Dermis microvascular lymphatic vessel endothelial cell (primary cell): ENCODE measurements at regions not wholly inside any gene's neighbourhood (a gene's known extent, or its start where the extent isn't known, plus 50 kb on each side); places are given as distances from the start of the nearest gene placed in this dataset.

Experiments used
- DNase-seq, 2 donors: peaks; one replicate each; pipeline versions ENCODE4 v3.0.0 to v3.0.0-alpha.2; 2010; ENCODE audit warnings: low read depth in 2 of 2

- DNase-seq = no peak
Measured at GRCh38 chr2:56705713-56706112, 521.9 kb downstream of the CCDC85A start.

GRCh38 chr2:56707218-56707617, 523.4 kb downstream of the CCDC85A start:
- no peak for DNase-seq

GRCh38 chr2:56707650-56708049, 523.9 kb downstream of the CCDC85A start:
- DNase-seq = no peak

- no peak for DNase-seq
Measured at GRCh38 chr2:56709181-56709580, 525.4 kb downstream of the CCDC85A start.

- DNase-seq = no peak
Measured at GRCh38 chr2:56713161-56713676, 529.4 kb downstream of the CCDC85A start.

- DNase-seq = no peak
Measured at GRCh38 chr2:56713978-56714377, 530.2 kb downstream of the CCDC85A start.

- no peak for DNase-seq
Measured at GRCh38 chr2:56714400-56714799, 530.6 kb downstream of the CCDC85A start.

- DNase-seq = no peak
Measured at GRCh38 chr2:56715683-56716082, 531.9 kb downstream of the CCDC85A start.

- no peak for DNase-seq
Measured at GRCh38 chr2:56718413-56718812, 534.6 kb downstream of the CCDC85A start.

- DNase-seq = no peak
Measured at GRCh38 chr2:56729212-56729611, 545.4 kb downstream of the CCDC85A start.

GRCh38 chr2:56732946-56733345, 549.2 kb downstream of the CCDC85A start:
- no peak for DNase-seq

GRCh38 chr2:56739413-56739812, 555.6 kb downstream of the CCDC85A start:
- DNase-seq = no peak

GRCh38 chr2:56741601-56742102, 557.9 kb downstream of the CCDC85A start:
- DNase-seq = no peak

- no peak for DNase-seq
Measured at GRCh38 chr2:56743807-56744206, 560.0 kb downstream of the CCDC85A start.

GRCh38 chr2:56749152-56749752, 565.5 kb downstream of the CCDC85A start:
- peak; percentile 42 to 53 for DNase-seq

- no peak for DNase-seq
Measured at GRCh38 chr2:56753182-56753581, 569.4 kb downstream of the CCDC85A start.

GRCh38 chr2:56754066-56754615, 570.4 kb downstream of the CCDC85A start:
- no peak for DNase-seq

GRCh38 chr2:56754627-56755026, 570.8 kb downstream of the CCDC85A start:
- no peak for DNase-seq

GRCh38 chr2:56757884-56758545, 574.2 kb downstream of the CCDC85A start:
- no peak for DNase-seq

GRCh38 chr2:56763683-56764082, 579.9 kb downstream of the CCDC85A start:
- no peak for DNase-seq

GRCh38 chr2:56768973-56769372, 585.2 kb downstream of the CCDC85A start:
- no peak for DNase-seq

GRCh38 chr2:56770490-56770889, 586.7 kb downstream of the CCDC85A start:
- DNase-seq = no peak

- no peak for DNase-seq
Measured at GRCh38 chr2:56784046-56784445, 600.3 kb downstream of the CCDC85A start.
